Nephron progenitor cell (in vitro differentiated cells): ENCODE measurements at regions not wholly inside any gene's neighbourhood (a gene's known extent, or its start where the extent isn't known, plus 50 kb on each side); places are given as distances from the start of the nearest gene placed in this dataset.

Source experiments
- DNase-seq: peaks from one replicate; pipeline ENCODE4 v3.0.0; 2021
- H3K27ac Mint-ChIP-seq: 2 replicates; pipeline ENCODE4 v1.8.0; 2021; ENCODE audit warnings: mild to moderate bottlenecking, moderate library complexity, mixed read lengths
- H3K27me3 Mint-ChIP-seq: 2 replicates; pipeline ENCODE4 v1.8.0; 2021; ENCODE audit warnings: mild to moderate bottlenecking, low read depth, mixed read lengths; ENCODE audit not compliant: poor library complexity
- H3K36me3 Mint-ChIP-seq: 2 replicates; pipeline ENCODE4 v1.8.0; 2021; ENCODE audit warnings: low read depth, mixed read lengths
- H3K4me1 Mint-ChIP-seq: 2 replicates; pipeline ENCODE4 v1.8.0; 2021; ENCODE audit warnings: mixed read lengths
- H3K4me3 Mint-ChIP-seq: 2 replicates; pipeline ENCODE4 v1.8.0; 2021; ENCODE audit warnings: mild to moderate bottlenecking, moderate library complexity, mixed read lengths
- H3K9me3 Mint-ChIP-seq: 2 replicates; pipeline ENCODE4 v1.8.0; 2021; ENCODE audit warnings: mild to moderate bottlenecking, moderate library complexity, mixed read lengths
- CTCF ChIP-seq: fragments of 200-600 bp; sonication (generic); IDR thresholded peaks from 2 replicates; pipeline ENCODE4 v1.5.0; 2021; ENCODE audit warnings: antibody characterized with exemption

GRCh38 chr3:127486321-127486944 lies 104.1 kb downstream of the TPRA1 start:
- no peak overlapping the region for H3K27ac Mint-ChIP-seq
- no peak for DNase-seq
- H3K4me3 Mint-ChIP-seq, result no peak overlapping the region
- TF ChIP-seq CTCF, result no peak
- H3K27me3 Mint-ChIP-seq, result peaks cover 20% of the 10 kb centered on the region
- no peaks in the 10 kb centered on the region for H3K9me3 Mint-ChIP-seq
- no peaks in the 10 kb centered on the region for H3K36me3 Mint-ChIP-seq
- peaks cover 9% of the 10 kb centered on the region for H3K4me1 Mint-ChIP-seq

GRCh38 chr3:127485396-127486170 lies 105.0 kb downstream of the TPRA1 start:
- H3K27ac Mint-ChIP-seq, result no peak overlapping the region
- H3K4me3 Mint-ChIP-seq, result no peak overlapping the region
- TF ChIP-seq CTCF, result no peak
- H3K9me3 Mint-ChIP-seq, result no peaks in the 10 kb centered on the region
- peaks cover 9% of the 10 kb centered on the region for H3K4me1 Mint-ChIP-seq
- H3K27me3 Mint-ChIP-seq, result peaks cover 15% of the 10 kb centered on the region
- no peaks in the 10 kb centered on the region for H3K36me3 Mint-ChIP-seq
- no peak for DNase-seq

GRCh38 chr3:127484601-127485388 lies 105.7 kb downstream of the TPRA1 start:
- Mint-ChIP-seq H3K4me3 (no peak overlapping the region), H3K27ac (no peak overlapping the region)
- DNase-seq, result no peak

GRCh38 chr3:127483902-127484591 lies 106.5 kb downstream of the TPRA1 start:
- H3K27me3 Mint-ChIP-seq, result peaks cover 11% of the 10 kb centered on the region
- no peak overlapping the region for H3K4me3 Mint-ChIP-seq
- no peak for DNase-seq
- no peaks in the 10 kb centered on the region for H3K36me3 Mint-ChIP-seq
- no peak for TF ChIP-seq CTCF
- no peaks in the 10 kb centered on the region for H3K9me3 Mint-ChIP-seq
- H3K4me1 Mint-ChIP-seq, result peaks cover 17% of the 10 kb centered on the region
- H3K27ac Mint-ChIP-seq, result no peak overlapping the region

More at GRCh38 chr3:127484601-127485388, 105.7 kb downstream of the TPRA1 start:
- peaks cover 11% of the 10 kb centered on the region for H3K27me3 Mint-ChIP-seq
- no peaks in the 10 kb centered on the region for H3K36me3 Mint-ChIP-seq
- H3K9me3 Mint-ChIP-seq, result no peaks in the 10 kb centered on the region
- TF ChIP-seq CTCF, result no peak
- peaks cover 12% of the 10 kb centered on the region for H3K4me1 Mint-ChIP-seq

GRCh38 chr3:127483005-127483641 lies 107.4 kb downstream of the TPRA1 start:
- no peak for TF ChIP-seq CTCF
- no peaks in the 10 kb centered on the region for H3K9me3 Mint-ChIP-seq
- no peak for DNase-seq
- H3K36me3 Mint-ChIP-seq, result no peaks in the 10 kb centered on the region
- no peak overlapping the region for H3K27ac Mint-ChIP-seq
- H3K4me3 Mint-ChIP-seq, result no peak overlapping the region
- peaks cover 10% of the 10 kb centered on the region for H3K27me3 Mint-ChIP-seq
- peaks cover 17% of the 10 kb centered on the region for H3K4me1 Mint-ChIP-seq
